ENCODE measurements at regions not wholly inside any gene's neighbourhood (a gene's known extent, or its start where the extent isn't known, plus 50 kb on each side); places are given as distances from the start of the nearest gene placed in this dataset.
"Not testable (repeated sequence)": the region's sequence is repeated elsewhere in the genome, so short reads cannot be mapped to it uniquely, and the experiment has no call there.

DNA sequence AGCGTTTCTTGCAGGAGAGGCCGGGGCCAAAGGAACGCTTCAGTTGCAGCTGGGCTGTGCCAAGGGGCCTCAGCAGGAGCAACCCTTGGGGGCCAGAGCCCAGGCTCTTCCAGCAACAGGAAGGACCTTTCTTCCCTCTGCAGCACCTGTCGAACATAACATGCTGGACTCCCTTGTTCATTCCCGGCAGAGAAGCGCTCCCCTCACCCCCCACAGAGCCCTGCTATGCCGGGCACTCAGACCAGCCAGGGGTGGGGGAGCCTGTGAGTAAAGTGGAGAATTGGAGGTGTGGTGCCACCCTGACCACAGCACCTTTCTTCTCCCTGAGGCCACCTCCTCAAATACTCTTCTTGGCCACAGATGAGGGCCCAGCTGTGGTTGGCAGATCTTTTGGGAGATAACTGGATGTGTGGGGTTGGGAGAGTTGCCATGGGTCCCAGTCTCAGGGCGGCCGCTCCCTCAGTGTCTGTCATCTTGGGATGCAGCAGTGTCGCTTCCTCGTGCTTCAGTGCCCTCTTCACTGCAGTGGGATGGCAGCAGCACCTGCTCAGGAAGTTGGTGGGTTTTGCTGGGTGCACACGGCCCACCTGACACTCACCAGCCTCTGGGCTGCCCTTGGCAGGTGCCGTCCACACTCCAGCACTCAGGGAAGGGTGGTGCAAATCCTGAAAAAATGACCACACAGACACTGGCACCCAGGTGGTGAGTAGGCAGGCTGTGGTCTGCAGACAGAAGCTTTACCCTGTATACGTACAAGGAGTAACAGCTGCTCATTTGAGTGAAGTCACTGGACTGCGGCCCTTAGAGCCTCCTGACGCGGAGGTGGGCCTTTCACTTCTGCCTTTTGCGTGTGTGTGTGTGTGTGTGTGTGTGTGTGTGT is 67.5 kb downstream of the NPIPB11 start:
- H3K27me3 ChIP-seq (replicated peaks in 2 of 5; ENCODE audit: control insufficient read depth in 4 of 5, insufficient read depth in 5 of 5, low read length in 4 of 5); CTCF ChIA-PET; H3K4me1 ChIP-seq (ENCODE audit: control extremely low read depth in 1 of 4, control insufficient read depth in 4 of 4, insufficient read depth in 4 of 4, low read length in 3 of 4); POLR2A ChIA-PET; H3K4me3 ChIP-seq (ENCODE audit: control insufficient read depth in 1 of 7, extremely low read depth in 1 of 7, insufficient read depth in 4 of 7, low read depth in 2 of 7, low read length in 6 of 7); H3K27ac ChIP-seq (ENCODE audit: insufficient read depth in 1 of 2, low read depth in 1 of 2, low read length in 2 of 2, poor library complexity in 1 of 2, severe bottlenecking in 2 of 2); H3K9me3 ChIP-seq (ENCODE audit: control extremely low read depth in 1 of 5, control insufficient read depth in 4 of 5, insufficient read depth in 2 of 5, low read depth in 1 of 5, low read length in 4 of 5); H3K36me3 ChIP-seq (ENCODE audit: control insufficient read depth in 4 of 4, insufficient read depth in 4 of 4, low read length in 3 of 4): not testable (repeated sequence)
- WGBS (ENCODE audit: insufficient coverage): 100% methylated on average over 5 of the region's 18 CpGs
- DNase-seq: peak; percentile 23 to 61 (median 34)

DNA sequence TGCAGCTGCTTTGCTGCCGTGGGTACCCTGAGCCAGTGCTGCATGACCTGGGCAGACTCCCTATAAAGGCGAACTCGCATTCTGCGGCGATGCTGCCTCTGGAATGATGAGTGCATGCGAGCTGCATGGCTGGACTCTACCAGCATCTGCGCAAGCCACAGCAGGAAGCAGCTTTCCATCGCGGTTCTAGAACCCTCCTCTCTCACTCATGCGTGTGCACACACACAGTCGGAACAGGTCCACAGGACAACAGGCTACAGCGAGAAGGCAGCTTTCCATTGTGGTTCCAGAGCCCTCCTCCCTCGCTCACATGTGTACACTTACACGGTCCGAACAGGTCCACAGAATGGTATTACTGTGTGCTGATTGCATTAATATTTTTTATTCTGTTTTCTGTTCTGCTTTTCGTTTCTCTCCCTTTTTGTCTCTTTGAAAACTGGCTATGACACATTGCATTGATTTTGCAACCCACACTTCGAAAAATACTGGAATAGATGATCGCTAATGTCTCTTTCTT is 69.1 kb downstream of the NPIPB11 start:
- H3K36me3 ChIP-seq (ENCODE audit: control insufficient read depth in 4 of 4, insufficient read depth in 4 of 4, low read length in 3 of 4); H3K27me3 ChIP-seq (replicated peaks in 2 of 5; ENCODE audit: control insufficient read depth in 4 of 5, insufficient read depth in 5 of 5, low read length in 4 of 5); H3K9me3 ChIP-seq (ENCODE audit: control extremely low read depth in 1 of 5, control insufficient read depth in 4 of 5, insufficient read depth in 2 of 5, low read depth in 1 of 5, low read length in 4 of 5); POLR2A ChIA-PET; CTCF ChIA-PET; DNase-seq; H3K27ac ChIP-seq (ENCODE audit: insufficient read depth in 1 of 2, low read depth in 1 of 2, low read length in 2 of 2, poor library complexity in 1 of 2, severe bottlenecking in 2 of 2); H3K4me3 ChIP-seq (ENCODE audit: control insufficient read depth in 1 of 7, extremely low read depth in 1 of 7, insufficient read depth in 4 of 7, low read depth in 2 of 7, low read length in 6 of 7); H3K4me1 ChIP-seq (ENCODE audit: control extremely low read depth in 1 of 4, control insufficient read depth in 4 of 4, insufficient read depth in 4 of 4, low read length in 3 of 4): not testable (repeated sequence)
- WGBS (ENCODE audit: insufficient coverage): 98% methylated on average over 7 of the region's 18 CpGs

DNA sequence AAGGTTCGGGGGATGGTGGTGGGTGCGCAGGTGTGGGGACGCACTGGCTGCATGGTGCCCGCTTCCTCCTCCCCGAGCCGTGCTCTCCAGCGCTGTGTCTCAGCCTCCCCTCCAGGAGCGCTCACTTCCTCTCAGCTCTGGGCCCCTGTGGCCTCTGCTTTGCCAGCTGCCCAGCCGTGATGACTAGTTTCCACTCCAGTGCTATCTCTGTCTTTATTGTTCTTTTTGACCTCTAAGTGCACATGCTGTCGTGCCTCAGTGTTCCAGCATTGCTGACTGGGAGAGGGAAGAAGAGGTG is 71.0 kb downstream of the NPIPB11 start:
- no CpG with 5 or more reads among the region's 10 CpGs for WGBS (ENCODE audit: insufficient coverage)
- H3K4me3 ChIP-seq (ENCODE audit: control insufficient read depth in 1 of 7, extremely low read depth in 1 of 7, insufficient read depth in 4 of 7, low read depth in 2 of 7, low read length in 6 of 7); H3K27me3 ChIP-seq (replicated peaks in 2 of 5; ENCODE audit: control insufficient read depth in 4 of 5, insufficient read depth in 5 of 5, low read length in 4 of 5); H3K27ac ChIP-seq (ENCODE audit: insufficient read depth in 1 of 2, low read depth in 1 of 2, low read length in 2 of 2, poor library complexity in 1 of 2, severe bottlenecking in 2 of 2); DNase-seq; POLR2A ChIA-PET; H3K4me1 ChIP-seq (ENCODE audit: control extremely low read depth in 1 of 4, control insufficient read depth in 4 of 4, insufficient read depth in 4 of 4, low read length in 3 of 4); H3K36me3 ChIP-seq (ENCODE audit: control insufficient read depth in 4 of 4, insufficient read depth in 4 of 4, low read length in 3 of 4); CTCF ChIA-PET; H3K9me3 ChIP-seq (ENCODE audit: control extremely low read depth in 1 of 5, control insufficient read depth in 4 of 5, insufficient read depth in 2 of 5, low read depth in 1 of 5, low read length in 4 of 5): not testable (repeated sequence)

DNA sequence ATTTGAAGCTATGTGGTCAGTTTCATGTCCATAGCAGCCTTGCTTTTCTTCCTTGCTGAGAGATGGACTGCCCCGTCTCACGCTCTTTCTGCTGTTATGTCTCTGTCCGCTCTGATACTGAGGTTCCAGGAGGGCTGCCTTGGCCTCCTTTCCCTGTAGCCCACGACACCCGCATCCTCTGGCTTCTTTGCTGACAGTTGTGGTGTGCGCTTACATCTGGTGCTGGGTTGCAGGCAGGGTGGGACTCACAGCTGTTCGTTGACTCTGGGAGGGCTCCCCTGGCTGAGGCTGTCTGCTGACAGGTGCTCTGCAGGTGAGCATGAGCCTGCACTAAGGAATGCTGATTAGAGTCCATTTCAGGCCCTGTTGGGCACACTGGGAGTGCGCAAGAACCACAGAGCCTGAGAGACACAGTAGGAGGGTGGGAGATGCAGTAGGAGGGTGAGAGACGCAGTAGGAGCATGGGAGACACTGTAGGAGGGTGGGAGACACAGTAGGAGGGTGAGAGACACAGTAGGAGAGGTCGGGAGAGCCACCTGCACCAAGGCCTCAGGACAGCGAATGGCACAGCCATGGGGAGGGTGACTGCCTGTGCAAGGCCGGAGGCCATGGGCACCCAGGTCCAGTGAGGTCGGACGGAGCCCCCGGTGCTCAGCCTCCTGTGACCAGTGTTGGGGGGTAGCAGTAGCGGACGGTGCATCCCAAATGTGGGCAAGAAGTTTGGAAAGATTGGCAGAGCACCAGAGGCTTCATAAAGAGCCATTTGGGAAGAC is 71.5 kb downstream of the NPIPB11 start:
- not testable (repeated sequence) for H3K36me3 ChIP-seq (ENCODE audit: control insufficient read depth in 4 of 4, insufficient read depth in 4 of 4, low read length in 3 of 4)

DNA sequence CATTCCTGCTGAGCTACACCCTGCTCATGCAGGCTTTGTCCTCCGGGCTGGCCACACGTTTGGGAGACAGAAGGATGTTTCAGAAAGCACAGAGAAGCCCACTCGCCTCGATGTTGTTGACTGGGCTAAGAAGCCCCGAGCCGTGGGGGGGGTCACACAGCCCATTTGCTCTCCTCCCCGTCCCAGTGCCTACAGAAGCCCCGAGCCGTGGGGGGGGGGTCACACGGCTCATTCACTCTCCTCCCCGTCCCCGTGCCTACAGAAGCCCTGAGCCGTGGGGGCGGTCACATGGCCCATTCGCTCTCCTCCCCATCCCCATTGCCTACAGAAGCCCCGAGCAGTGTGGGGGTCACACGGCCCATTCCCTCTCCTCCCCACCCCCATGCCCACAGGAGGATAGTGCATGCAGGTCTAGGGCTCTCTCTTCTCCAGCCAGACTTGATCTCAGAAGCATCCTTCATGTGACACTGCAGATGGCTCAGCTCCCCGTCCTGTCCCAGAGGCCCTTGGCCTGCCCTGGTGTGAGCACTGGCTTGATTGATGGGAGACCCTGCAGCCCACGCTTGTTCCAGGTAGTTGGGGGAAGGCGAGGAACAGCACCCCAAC is 72.9 kb downstream of the NPIPB11 start:
- POLR2A ChIA-PET; H3K27ac ChIP-seq (ENCODE audit: insufficient read depth in 1 of 2, low read depth in 1 of 2, low read length in 2 of 2, poor library complexity in 1 of 2, severe bottlenecking in 2 of 2); H3K4me1 ChIP-seq (ENCODE audit: control extremely low read depth in 1 of 4, control insufficient read depth in 4 of 4, insufficient read depth in 4 of 4, low read length in 3 of 4); CTCF ChIA-PET; H3K9me3 ChIP-seq (ENCODE audit: control extremely low read depth in 1 of 5, control insufficient read depth in 4 of 5, insufficient read depth in 2 of 5, low read depth in 1 of 5, low read length in 4 of 5); DNase-seq; H3K36me3 ChIP-seq (ENCODE audit: control insufficient read depth in 4 of 4, insufficient read depth in 4 of 4, low read length in 3 of 4); H3K27me3 ChIP-seq (replicated peaks in 2 of 5; ENCODE audit: control insufficient read depth in 4 of 5, insufficient read depth in 5 of 5, low read length in 4 of 5); H3K4me3 ChIP-seq (ENCODE audit: control insufficient read depth in 1 of 7, extremely low read depth in 1 of 7, insufficient read depth in 4 of 7, low read depth in 2 of 7, low read length in 6 of 7): not testable (repeated sequence)
- 97% methylated on average over 9 of the region's 20 CpGs for WGBS (ENCODE audit: insufficient coverage)

More for the DNA sequence above, 71.5 kb downstream of the NPIPB11 start:
- H3K4me3 ChIP-seq (ENCODE audit: control insufficient read depth in 1 of 7, extremely low read depth in 1 of 7, insufficient read depth in 4 of 7, low read depth in 2 of 7, low read length in 6 of 7); H3K9me3 ChIP-seq (ENCODE audit: control extremely low read depth in 1 of 5, control insufficient read depth in 4 of 5, insufficient read depth in 2 of 5, low read depth in 1 of 5, low read length in 4 of 5); DNase-seq; H3K4me1 ChIP-seq (ENCODE audit: control extremely low read depth in 1 of 4, control insufficient read depth in 4 of 4, insufficient read depth in 4 of 4, low read length in 3 of 4); H3K27me3 ChIP-seq (replicated peaks in 2 of 5; ENCODE audit: control insufficient read depth in 4 of 5, insufficient read depth in 5 of 5, low read length in 4 of 5); POLR2A ChIA-PET; H3K27ac ChIP-seq (ENCODE audit: insufficient read depth in 1 of 2, low read depth in 1 of 2, low read length in 2 of 2, poor library complexity in 1 of 2, severe bottlenecking in 2 of 2); CTCF ChIA-PET: not testable (repeated sequence)
- WGBS (ENCODE audit: insufficient coverage): 98% methylated on average over 8 of the region's 17 CpGs

DNA sequence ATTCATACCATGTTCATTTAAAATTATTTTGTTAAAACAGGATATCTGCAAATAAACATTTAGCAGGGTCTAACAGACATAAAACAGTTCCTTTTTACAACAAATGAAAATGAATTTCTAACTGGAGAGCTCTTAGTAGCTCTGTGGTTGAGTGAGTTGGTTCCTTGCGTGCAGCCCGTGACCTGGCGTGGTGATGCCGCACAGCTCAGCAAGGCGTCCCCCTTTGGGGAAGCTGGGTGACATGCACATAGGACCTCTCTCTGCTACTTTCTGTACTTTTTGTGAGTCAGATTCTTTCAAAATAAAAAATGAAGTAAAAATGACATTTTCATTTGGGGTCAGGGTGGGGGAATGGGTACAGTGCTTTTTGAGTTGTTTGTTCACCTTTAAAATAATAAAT is 75.9 kb downstream of the NPIPB11 start:
- H3K27me3 ChIP-seq (replicated peaks in 2 of 5; ENCODE audit: control insufficient read depth in 4 of 5, insufficient read depth in 5 of 5, low read length in 4 of 5); H3K4me3 ChIP-seq (ENCODE audit: control insufficient read depth in 1 of 7, extremely low read depth in 1 of 7, insufficient read depth in 4 of 7, low read depth in 2 of 7, low read length in 6 of 7); H3K27ac ChIP-seq (ENCODE audit: insufficient read depth in 1 of 2, low read depth in 1 of 2, low read length in 2 of 2, poor library complexity in 1 of 2, severe bottlenecking in 2 of 2); H3K4me1 ChIP-seq (ENCODE audit: control extremely low read depth in 1 of 4, control insufficient read depth in 4 of 4, insufficient read depth in 4 of 4, low read length in 3 of 4); H3K9me3 ChIP-seq (ENCODE audit: control extremely low read depth in 1 of 5, control insufficient read depth in 4 of 5, insufficient read depth in 2 of 5, low read depth in 1 of 5, low read length in 4 of 5); H3K36me3 ChIP-seq (ENCODE audit: control insufficient read depth in 4 of 4, insufficient read depth in 4 of 4, low read length in 3 of 4); CTCF ChIA-PET; POLR2A ChIA-PET; DNase-seq: not testable (repeated sequence)
- no CpG with 5 or more reads among the region's 5 CpGs for WGBS (ENCODE audit: insufficient coverage)

DNA sequence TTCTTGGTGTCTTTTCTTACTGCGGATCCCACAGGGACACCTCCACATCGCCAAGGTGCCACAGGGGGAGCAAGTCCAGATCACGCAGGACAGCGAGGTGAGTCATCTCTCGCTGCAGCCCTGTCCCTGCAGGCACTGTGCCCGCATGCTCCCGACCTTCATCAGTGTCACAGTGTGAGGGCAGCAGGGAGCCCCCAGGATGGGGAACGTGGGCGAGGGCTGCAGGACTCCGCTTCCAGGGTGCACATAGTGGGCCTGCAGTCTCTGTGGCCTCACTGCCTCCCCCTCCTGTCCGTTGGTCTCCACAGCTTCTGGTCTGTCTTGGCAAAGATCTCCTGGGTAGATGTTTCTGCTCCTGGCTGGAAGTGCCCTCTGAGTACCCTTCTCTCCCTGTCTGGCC is 78.0 kb downstream of the NPIPB11 start:
- POLR2A ChIA-PET; H3K36me3 ChIP-seq (ENCODE audit: control insufficient read depth in 4 of 4, insufficient read depth in 4 of 4, low read length in 3 of 4); H3K27ac ChIP-seq (ENCODE audit: insufficient read depth in 1 of 2, low read depth in 1 of 2, low read length in 2 of 2, poor library complexity in 1 of 2, severe bottlenecking in 2 of 2); H3K9me3 ChIP-seq (ENCODE audit: control extremely low read depth in 1 of 5, control insufficient read depth in 4 of 5, insufficient read depth in 2 of 5, low read depth in 1 of 5, low read length in 4 of 5); DNase-seq; CTCF ChIA-PET; H3K27me3 ChIP-seq (replicated peaks in 2 of 5; ENCODE audit: control insufficient read depth in 4 of 5, insufficient read depth in 5 of 5, low read length in 4 of 5); H3K4me1 ChIP-seq (ENCODE audit: control extremely low read depth in 1 of 4, control insufficient read depth in 4 of 4, insufficient read depth in 4 of 4, low read length in 3 of 4); H3K4me3 ChIP-seq (ENCODE audit: control insufficient read depth in 1 of 7, extremely low read depth in 1 of 7, insufficient read depth in 4 of 7, low read depth in 2 of 7, low read length in 6 of 7): not testable (repeated sequence)
- WGBS (ENCODE audit: insufficient coverage): 98% methylated on average over 8 of the region's 11 CpGs

Measured in common myeloid progenitor, CD34-positive (primary cell).